Smooth muscle cell (in vitro differentiated cells): ENCODE measurements at regions not wholly inside any gene's neighbourhood (a gene's known extent, or its start where the extent isn't known, plus 50 kb on each side); places are given as distances from the start of the nearest gene placed in this dataset.

Experiments used
- DNase-seq: peaks from one replicate; lab custom pipeline; 2025; ENCODE audit not compliant: unreplicated experiment; lab: John Stamatoyannopoulos, UW
- H2AFZ ChIP-seq: fragments of 200-600 bp; sonication (generic); 2 replicates; pipeline ENCODE4 v1.6.0; 2016; ENCODE audit warnings: antibody characterized with exemption, low read depth, mild to moderate bottlenecking
- H3F3A ChIP-seq: fragments of 200-600 bp; sonication (generic); 2 replicates; pipeline ENCODE4 v1.6.0; 2017; ENCODE audit warnings: antibody characterized with exemption, low read depth
- H3K27ac ChIP-seq: fragments of 200-600 bp; sonication (generic); 2 replicates; pipeline ENCODE4 v1.5.1; 2016; ENCODE audit warnings: low read depth, mild to moderate bottlenecking
- H3K27me3 ChIP-seq: fragments of 200-600 bp; sonication (generic); 2 replicates; pipeline ENCODE4 v1.6.1; 2016; ENCODE audit warnings: low read depth, mild to moderate bottlenecking
- H3K36me3 ChIP-seq: fragments of 200-600 bp; sonication (generic); 2 replicates; pipeline ENCODE4 v1.5.1; 2016; ENCODE audit warnings: low read depth
- H3K4me1 ChIP-seq: fragments of 200-600 bp; sonication (generic); 2 replicates; pipeline ENCODE4 v1.5.1; 2016; ENCODE audit warnings: low read depth
- H3K4me2 ChIP-seq: fragments of 200-600 bp; sonication (generic); 2 replicates; pipeline ENCODE4 v1.6.0; 2016; ENCODE audit warnings: mild to moderate bottlenecking
- H3K4me3 ChIP-seq: fragments of 200-600 bp; sonication (generic); 2 replicates; pipeline ENCODE4 v1.5.1; 2016; ENCODE audit warnings: mild to moderate bottlenecking
- H3K79me2 ChIP-seq: fragments of 200-600 bp; sonication (generic); 2 replicates; pipeline ENCODE4 v1.6.0; 2016; ENCODE audit warnings: low read depth, mild to moderate bottlenecking
- H3K9ac ChIP-seq: fragments of 200-600 bp; sonication (generic); 2 replicates; pipeline ENCODE4 v1.6.0; 2016; ENCODE audit warnings: low read depth
- H3K9me3 ChIP-seq: fragments of 200-600 bp; sonication (generic); replicated peaks from 2 replicates; pipeline ENCODE4 v1.5.1; 2016; ENCODE audit warnings: low read depth
- H4K20me1 ChIP-seq: fragments of 200-600 bp; sonication (generic); 2 replicates; pipeline ENCODE4 v1.6.0; 2016; ENCODE audit warnings: low read depth
- CTCF ChIP-seq: fragments of 200-600 bp; sonication (generic); IDR thresholded peaks from 2 replicates; pipeline ENCODE4 v1.5.1; 2017; ENCODE audit warnings: borderline replicate concordance, mild to moderate bottlenecking, antibody characterized with exemption; ENCODE audit not compliant: insufficient read depth, poor library complexity, severe bottlenecking
- WGBS: methylation state at CpG from one replicate; pipeline ENCODE4 v1.1.7; 2016; ENCODE audit warnings: low lambda C conversion rate; 5-methylcytosine and 5-hydroxymethylcytosine counted together

GRCh38 chr7:45982132-45982531 lies 61.1 kb upstream of the IGFBP3 start:
- H3F3A ChIP-seq: peaks cover 30% of the 10 kb centered on the region
- no peak overlapping the region for H3K4me2 ChIP-seq
- DNase-seq: no peak
- no peak overlapping the region for H2AFZ ChIP-seq
- H3K36me3 ChIP-seq: no peaks in the 10 kb centered on the region
- TF ChIP-seq CTCF: no peak
- no peaks in the 10 kb centered on the region for H3K27me3 ChIP-seq
- H3K4me1 ChIP-seq: peaks cover 16% of the 10 kb centered on the region
- H3K27ac ChIP-seq: no peak overlapping the region
- H4K20me1 ChIP-seq: no peaks in the 10 kb centered on the region
- no peaks in the 10 kb centered on the region for H3K79me2 ChIP-seq
- no peak overlapping the region for H3K9ac ChIP-seq
- H3K4me3 ChIP-seq: no peak overlapping the region
- 97% methylated on average over 2 of the region's 2 CpGs for WGBS
- no peaks in the 10 kb centered on the region for H3K9me3 ChIP-seq

- no peaks in the 10 kb centered on the region for H3K27me3 ChIP-seq
- DNase-seq: no peak
- peak overlapping the region; percentile 64 for H3K9ac ChIP-seq
- 90% methylated on average over 6 of the region's 6 CpGs for WGBS
- H3K27ac ChIP-seq: peak overlapping the region; percentile 100
- H3F3A ChIP-seq: peaks cover 31% of the 10 kb centered on the region
- no peaks in the 10 kb centered on the region for H4K20me1 ChIP-seq
- no peak overlapping the region for H3K4me2 ChIP-seq
- H2AFZ ChIP-seq: peak overlapping the region; percentile 4
- no peak overlapping the region for H3K4me3 ChIP-seq
- TF ChIP-seq CTCF: no peak
- no peaks in the 10 kb centered on the region for H3K36me3 ChIP-seq
- peaks cover 16% of the 10 kb centered on the region for H3K4me1 ChIP-seq
- no peaks in the 10 kb centered on the region for H3K79me2 ChIP-seq
- H3K9me3 ChIP-seq: no peaks in the 10 kb centered on the region
Measured at GRCh38 chr7:45980973-45981372, 59.9 kb upstream of the IGFBP3 start.

GRCh38 chr7:45980181-45980905 lies 59.3 kb upstream of the IGFBP3 start:
- no peaks in the 10 kb centered on the region for H3K36me3 ChIP-seq
- H3K9ac ChIP-seq: peak overlapping the region; percentile 64
- peaks cover 16% of the 10 kb centered on the region for H3K4me1 ChIP-seq
- H3K27me3 ChIP-seq: no peaks in the 10 kb centered on the region
- peak overlapping the region; percentile 100 for H3K27ac ChIP-seq
- no peak overlapping the region for H3K4me2 ChIP-seq
- H3K9me3 ChIP-seq: no peaks in the 10 kb centered on the region
- peak; percentile 25 for TF ChIP-seq CTCF
- WGBS: 57% methylated on average over 7 of the region's 7 CpGs
- peaks cover 31% of the 10 kb centered on the region for H3F3A ChIP-seq
- no peaks in the 10 kb centered on the region for H4K20me1 ChIP-seq
- H3K79me2 ChIP-seq: no peaks in the 10 kb centered on the region
- peak overlapping the region; percentile 4 for H2AFZ ChIP-seq
- no peak for DNase-seq
- no peak overlapping the region for H3K4me3 ChIP-seq
